ENCODE measurements at regions not wholly inside any gene's neighbourhood (a gene's known extent, or its start where the extent isn't known, plus 50 kb on each side); places are given as distances from the start of the nearest gene placed in this dataset.

DNA sequence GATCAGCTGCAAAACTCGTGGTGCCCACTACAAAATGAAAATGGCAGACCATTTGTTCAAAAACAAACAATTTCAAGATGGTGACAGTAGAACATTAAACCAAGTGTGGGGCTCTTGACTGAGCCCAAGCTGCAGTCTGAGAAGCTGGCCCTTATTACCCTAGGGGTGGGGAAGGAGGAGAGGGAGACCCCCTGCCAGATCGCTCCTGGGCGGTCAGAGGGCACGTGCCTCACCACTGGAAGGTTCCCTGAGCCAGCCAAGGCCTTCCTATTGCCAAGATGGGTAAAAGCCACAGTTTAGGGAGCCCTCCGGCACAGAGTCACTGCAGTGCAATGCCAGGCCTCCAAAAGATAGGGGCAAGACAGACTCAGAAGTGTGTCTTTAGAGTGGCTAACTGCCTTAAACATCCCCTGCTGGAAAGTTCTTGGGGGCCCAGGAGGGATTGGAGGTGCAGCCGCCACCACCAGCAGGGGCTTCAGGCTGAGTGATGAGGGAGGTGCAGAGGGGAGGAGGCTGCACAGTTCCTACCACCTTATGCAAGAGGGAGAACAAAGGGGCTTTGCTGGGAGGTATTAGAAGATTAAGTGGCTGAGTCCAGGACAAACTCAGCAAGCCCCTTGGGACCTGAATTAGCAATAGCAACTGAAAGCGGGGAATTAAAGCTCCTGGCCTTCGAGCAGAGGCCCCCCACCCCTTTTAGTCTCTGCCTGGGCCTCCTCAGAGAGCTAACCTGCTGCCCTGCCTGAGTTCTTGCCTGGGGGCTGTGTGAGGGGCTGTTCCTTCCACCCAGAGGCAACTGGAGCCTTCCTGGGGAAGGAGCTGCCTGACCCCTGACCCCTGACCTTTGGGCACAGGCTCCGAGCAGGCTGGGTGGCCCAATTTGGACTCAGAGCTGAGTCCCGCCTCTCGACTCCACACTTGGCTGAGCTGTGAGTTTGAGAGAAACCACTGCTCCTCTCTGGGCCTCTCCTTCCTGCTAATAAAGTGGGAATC, 88.4 kb downstream of the VEGFA start:
- no peak for DNase-seq (ENCODE audit: unreplicated experiment)
- BruUV-seq (replicated peaks), result no TSS peak
- intact Hi-C loops (cut with micrococcal nuclease), result loop anchor here (5.0 kb wide), 1 partner anchor 214 kb away; no protein-coding TSS in a partner anchor
- H3K9me3 Mint-ChIP-seq (ENCODE audit: unreplicated experiment), result no peaks in the 10 kb centered on the region
- no peak overlapping the region for H3K4me3 Mint-ChIP-seq (ENCODE audit: unreplicated experiment)
- H3K27me3 Mint-ChIP-seq (ENCODE audit: insufficient read depth, unreplicated experiment), result no peaks in the 10 kb centered on the region
- peaks cover 6% of the 10 kb centered on the region for H3K36me3 Mint-ChIP-seq (ENCODE audit: insufficient read depth, unreplicated experiment)
- ChIA-PET CTCF (interaction anchor here (0.5 to 1.1 kb wide), 2 partner anchors 90 to 193 kb away, joined by 4 to 5 read pairs; no protein-coding TSS in a partner anchor), POLR2A (no interaction called here)
- peaks cover 4% of the 10 kb centered on the region for H3K4me1 Mint-ChIP-seq (ENCODE audit: insufficient read depth, unreplicated experiment)
- TF ChIP-seq, protein P1, sequence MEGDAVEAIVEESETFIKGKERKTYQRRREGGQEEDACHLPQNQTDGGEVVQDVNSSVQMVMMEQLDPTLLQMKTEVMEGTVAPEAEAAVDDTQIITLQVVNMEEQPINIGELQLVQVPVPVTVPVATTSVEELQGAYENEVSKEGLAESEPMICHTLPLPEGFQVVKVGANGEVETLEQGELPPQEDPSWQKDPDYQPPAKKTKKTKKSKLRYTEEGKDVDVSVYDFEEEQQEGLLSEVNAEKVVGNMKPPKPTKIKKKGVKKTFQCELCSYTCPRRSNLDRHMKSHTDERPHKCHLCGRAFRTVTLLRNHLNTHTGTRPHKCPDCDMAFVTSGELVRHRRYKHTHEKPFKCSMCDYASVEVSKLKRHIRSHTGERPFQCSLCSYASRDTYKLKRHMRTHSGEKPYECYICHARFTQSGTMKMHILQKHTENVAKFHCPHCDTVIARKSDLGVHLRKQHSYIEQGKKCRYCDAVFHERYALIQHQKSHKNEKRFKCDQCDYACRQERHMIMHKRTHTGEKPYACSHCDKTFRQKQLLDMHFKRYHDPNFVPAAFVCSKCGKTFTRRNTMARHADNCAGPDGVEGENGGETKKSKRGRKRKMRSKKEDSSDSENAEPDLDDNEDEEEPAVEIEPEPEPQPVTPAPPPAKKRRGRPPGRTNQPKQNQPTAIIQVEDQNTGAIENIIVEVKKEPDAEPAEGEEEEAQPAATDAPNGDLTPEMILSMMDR (IDR thresholded peaks at IDR 0.05; ENCODE audit: unreplicated experiment), result no peak
- H3K27ac Mint-ChIP-seq (ENCODE audit: low read depth, unreplicated experiment), result no peak overlapping the region

GRCh38 chr6:43856005-43856765, 86.2 kb downstream of the VEGFA start:
- ChIA-PET POLR2A (no interaction called here), CTCF (interaction anchor here (0.6 to 1.4 kb wide), 10 partner anchors 11 to 219 kb away, joined by 3 to 5 read pairs (median 3); no protein-coding TSS in a partner anchor)
- BruUV-seq (replicated peaks), result no TSS peak
- Mint-ChIP-seq H3K4me3 (ENCODE audit: unreplicated experiment) (no peak overlapping the region), H3K4me1 (ENCODE audit: insufficient read depth, unreplicated experiment) (peaks cover 4% of the 10 kb centered on the region), H3K36me3 (ENCODE audit: insufficient read depth, unreplicated experiment) (peaks cover 6% of the 10 kb centered on the region), H3K27ac (ENCODE audit: low read depth, unreplicated experiment) (no peak overlapping the region), H3K9me3 (ENCODE audit: unreplicated experiment) (no peaks in the 10 kb centered on the region), H3K27me3 (ENCODE audit: insufficient read depth, unreplicated experiment) (no peaks in the 10 kb centered on the region)
- intact Hi-C loops (cut with micrococcal nuclease), result loop anchor here (5.0 kb wide), 1 partner anchor 216 kb away; no protein-coding TSS in a partner anchor
- TF ChIP-seq, protein P1 (IDR thresholded peaks at IDR 0.05; ENCODE audit: unreplicated experiment), result peak; percentile 18
- DNase-seq (ENCODE audit: unreplicated experiment), result peak; percentile 60

- TF ChIP-seq, protein P1 (IDR thresholded peaks at IDR 0.05; ENCODE audit: unreplicated experiment), result no peak
- H3K4me1 Mint-ChIP-seq (ENCODE audit: insufficient read depth, unreplicated experiment), result peaks cover 4% of the 10 kb centered on the region
- no peaks in the 10 kb centered on the region for H3K27me3 Mint-ChIP-seq (ENCODE audit: insufficient read depth, unreplicated experiment)
- ChIA-PET POLR2A (no interaction called here), CTCF (interaction anchor here (0.7 to 1.4 kb wide), 5 partner anchors 18 to 220 kb away, joined by 3 to 5 read pairs (median 3); no protein-coding TSS in a partner anchor)
- DNase-seq (ENCODE audit: unreplicated experiment), result no peak
- no peak overlapping the region for H3K27ac Mint-ChIP-seq (ENCODE audit: low read depth, unreplicated experiment)
- no peak overlapping the region for H3K4me3 Mint-ChIP-seq (ENCODE audit: unreplicated experiment)
- no peaks in the 10 kb centered on the region for H3K9me3 Mint-ChIP-seq (ENCODE audit: unreplicated experiment)
- no TSS peak for BruUV-seq (replicated peaks)
- peaks cover 11% of the 10 kb centered on the region for H3K36me3 Mint-ChIP-seq (ENCODE audit: insufficient read depth, unreplicated experiment)
- intact Hi-C loops (cut with micrococcal nuclease), result loop anchor here (5.0 kb wide), 1 partner anchor 217 kb away; no protein-coding TSS in a partner anchor
These were observed 85.2 kb downstream of the VEGFA start for GRCh38 chr6:43855247-43855646.

Data from MCF 10A (cell line).